Choroid plexus epithelial cell (primary cell): ENCODE measurements at regions not wholly inside any gene's neighbourhood (a gene's known extent, or its start where the extent isn't known, plus 50 kb on each side); places are given as distances from the start of the nearest gene placed in this dataset.

Experiments
- DNase-seq: peaks from one replicate; pipeline ENCODE4 v3.0.0-alpha.2; 2010; ENCODE audit warnings: low read depth
- H3K4me3 ChIP-seq: 2 replicates; pipeline ENCODE4 v1.5.1; 2011; ENCODE audit warnings: low read depth, mild to moderate bottlenecking, control low read depth, low read length, moderate library complexity
- CTCF ChIP-seq: conservative IDR thresholded peaks from 2 replicates; pipeline ENCODE4 v1.5.1; 2011; ENCODE audit warnings: low read depth, mild to moderate bottlenecking, control low read depth, inconsistent platforms, low read length, moderate library complexity

- DNase-seq = no peak
- no peak for TF ChIP-seq CTCF
- H3K4me3 ChIP-seq = no peak overlapping the region
These were observed 65.3 kb upstream of the ARL4D start for GRCh38 chr17:43333433-43333943.

GRCh38 chr17:43332230-43332629, 66.6 kb upstream of the ARL4D start:
- TF ChIP-seq CTCF = no peak
- no peak overlapping the region for H3K4me3 ChIP-seq
- DNase-seq = no peak

- no peak for DNase-seq
- no peak overlapping the region for H3K4me3 ChIP-seq
- peak; percentile 11 for TF ChIP-seq CTCF
These were observed 67.7 kb upstream of the ARL4D start for GRCh38 chr17:43330876-43331639.

- H3K4me3 ChIP-seq = no peak overlapping the region
- DNase-seq = no peak
- no peak for TF ChIP-seq CTCF
These were observed 69.6 kb upstream of the ARL4D start for GRCh38 chr17:43329183-43329582.

- TF ChIP-seq CTCF = no peak
- H3K4me3 ChIP-seq = no peak overlapping the region
- DNase-seq = no peak
These were observed 70.1 kb upstream of the ARL4D start for GRCh38 chr17:43328650-43329049.

GRCh38 chr17:43327834-43328420, 70.9 kb upstream of the ARL4D start:
- H3K4me3 ChIP-seq = no peak overlapping the region

More at GRCh38 chr17:43327834-43328420, 70.9 kb upstream of the ARL4D start:
- TF ChIP-seq CTCF = no peak
- no peak for DNase-seq
